ENCODE measurements at regions not wholly inside any gene's neighbourhood (a gene's known extent, or its start where the extent isn't known, plus 50 kb on each side); places are given as distances from the start of the nearest gene placed in this dataset.
A peak's percentile ranks its signal among the peaks of the same experiment; 100 is the strongest.

DNA sequence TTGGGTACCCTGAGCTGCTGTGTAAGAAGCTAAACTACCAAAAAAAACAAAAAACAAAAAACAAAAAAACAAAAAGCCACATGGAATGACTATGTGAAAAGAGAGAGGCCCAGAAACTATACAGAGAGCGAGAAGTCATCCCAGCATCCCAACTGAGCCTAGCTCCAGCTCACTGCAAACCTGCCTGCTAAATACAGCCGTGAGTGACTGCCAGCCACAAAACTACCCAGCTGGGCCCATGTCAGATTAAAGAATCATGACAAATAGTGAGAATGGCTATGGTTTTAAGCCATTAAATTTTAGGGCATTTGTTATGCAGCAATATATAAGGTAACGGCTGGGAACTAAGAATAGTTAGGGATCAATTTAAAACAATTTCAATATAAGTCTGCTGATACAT lies 335.1 kb upstream of the PDE4D start:
- Mint-ChIP-seq H3K4me3 (no peak overlapping the region), H3K36me3 (no peaks in the 10 kb centered on the region), H3K4me1 (no peaks in the 10 kb centered on the region), H3K9me3 (peaks cover 0 to 14% (median 0%) of the 10 kb centered on the region in 5 donors), H3K27ac (no peak overlapping the region), H3K27me3 (no peaks in the 10 kb centered on the region)
- H3K4me1 ChIP-seq (ENCODE audit: insufficient read depth, low read length): no peaks in the 10 kb centered on the region
- H3K27me3 ChIP-seq (ENCODE audit: insufficient read depth, low read length, poor library complexity, severe bottlenecking): no peaks in the 10 kb centered on the region
- no peaks in the 10 kb centered on the region for H3K36me3 ChIP-seq (ENCODE audit: insufficient read depth, low read length)
- ChIA-PET CTCF (no interaction called here), POLR2A (no interaction called here)
- no peaks in the 10 kb centered on the region for H3K9me3 ChIP-seq (ENCODE audit: low read length)
- H3K27ac ChIP-seq (ENCODE audit: low read depth, low read length): no peak overlapping the region
- DNase-seq: no peak
- H3K4me3 ChIP-seq (ENCODE audit: low read length): no peak overlapping the region

DNA sequence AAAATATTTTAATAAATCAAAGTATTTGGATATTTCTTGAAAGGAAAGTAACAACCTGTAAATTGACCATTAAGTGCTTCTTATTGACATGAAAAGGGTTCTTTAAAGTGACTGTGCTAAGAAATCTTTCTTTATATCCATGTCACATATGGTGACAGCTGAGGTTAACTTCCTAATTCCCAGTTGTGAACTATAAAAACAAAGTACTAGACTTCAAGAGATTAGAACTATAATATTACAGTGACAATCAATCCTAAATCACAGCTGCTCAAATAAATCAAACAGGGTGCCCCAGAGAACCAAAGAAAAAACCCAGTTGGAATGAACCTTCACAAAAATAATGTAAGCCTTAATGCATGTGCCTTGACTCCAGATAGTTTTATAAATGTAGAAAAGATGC lies 332.6 kb upstream of the PDE4D start:
- H3K4me1 Mint-ChIP-seq: no peaks in the 10 kb centered on the region
- DNase-seq: no peak
- no peaks in the 10 kb centered on the region for H3K4me1 ChIP-seq (ENCODE audit: insufficient read depth, low read length)
- H3K9me3 ChIP-seq (ENCODE audit: low read length): no peaks in the 10 kb centered on the region
- CTCF ChIA-PET: no interaction called here
- no peaks in the 10 kb centered on the region for H3K27me3 Mint-ChIP-seq
- H3K36me3 Mint-ChIP-seq: no peaks in the 10 kb centered on the region
- H3K36me3 ChIP-seq (ENCODE audit: insufficient read depth, low read length): no peaks in the 10 kb centered on the region
- H3K4me3 Mint-ChIP-seq: no peak overlapping the region
- H3K27me3 ChIP-seq (ENCODE audit: insufficient read depth, low read length, poor library complexity, severe bottlenecking): no peaks in the 10 kb centered on the region
- peaks cover 0 to 24% (median 0%) of the 10 kb centered on the region in 5 donors for H3K9me3 Mint-ChIP-seq
- POLR2A ChIA-PET: no interaction called here
- no peak overlapping the region for H3K4me3 ChIP-seq (ENCODE audit: low read length)
- H3K27ac Mint-ChIP-seq: no peak overlapping the region
- H3K27ac ChIP-seq (ENCODE audit: low read depth, low read length): no peak overlapping the region

DNA sequence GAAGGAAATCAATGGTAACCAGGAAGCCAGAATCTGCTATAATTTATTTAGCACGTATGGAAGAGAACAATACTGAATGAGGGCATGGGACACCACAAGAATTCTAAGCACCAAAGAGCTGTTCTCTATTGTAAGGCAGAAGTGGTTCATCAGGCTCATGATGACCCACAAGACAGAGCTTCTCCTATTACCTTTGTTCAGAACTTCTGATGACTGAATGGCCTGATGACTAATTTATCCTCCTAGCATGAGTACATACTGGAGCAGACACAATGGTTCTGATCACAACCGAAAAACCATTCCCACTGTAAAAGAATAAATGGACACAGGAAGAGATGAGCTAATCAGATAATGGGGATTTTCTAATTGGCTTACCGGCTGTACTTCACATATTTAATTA lies 329.8 kb upstream of the PDE4D start:
- CTCF ChIA-PET: no interaction called here

DNA sequence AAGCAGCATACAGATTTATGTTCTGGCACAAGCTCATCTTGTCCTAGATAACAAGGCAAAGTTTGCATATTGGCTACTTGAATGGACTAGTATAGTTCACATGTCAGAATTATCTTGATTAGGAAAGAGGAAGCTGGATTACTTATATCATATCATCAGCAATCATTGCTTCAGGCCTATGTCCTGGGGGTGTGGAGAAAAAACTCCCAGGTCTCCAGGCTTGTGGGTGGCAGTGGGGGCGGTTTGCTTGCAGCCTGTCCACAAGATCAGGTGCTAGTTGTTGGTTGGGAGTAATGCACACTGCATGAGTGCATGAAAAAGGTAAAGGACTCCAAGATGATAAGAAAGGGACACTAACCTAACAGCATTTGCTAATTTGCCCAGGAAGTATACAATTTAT lies 326.4 kb upstream of the PDE4D start:
- DNase-seq: no peak
- H3K9me3 Mint-ChIP-seq: peaks cover 0 to 33% (median 0%) of the 10 kb centered on the region in 5 donors
- Histone ChIP-seq H3K4me3 (ENCODE audit: low read length) (no peak overlapping the region), H3K27me3 (ENCODE audit: insufficient read depth, low read length, poor library complexity, severe bottlenecking) (no peaks in the 10 kb centered on the region), H3K4me1 (ENCODE audit: insufficient read depth, low read length) (no peaks in the 10 kb centered on the region), H3K27ac (ENCODE audit: low read depth, low read length) (no peak overlapping the region), H3K9me3 (ENCODE audit: low read length) (no peaks in the 10 kb centered on the region), H3K36me3 (ENCODE audit: insufficient read depth, low read length) (no peaks in the 10 kb centered on the region)
- ChIA-PET CTCF (no interaction called here), POLR2A (no interaction called here)
- H3K36me3 Mint-ChIP-seq: no peaks in the 10 kb centered on the region
- H3K27ac Mint-ChIP-seq: no peak overlapping the region
- H3K27me3 Mint-ChIP-seq: no peaks in the 10 kb centered on the region
- no peak overlapping the region for H3K4me3 Mint-ChIP-seq
- no peaks in the 10 kb centered on the region for H3K4me1 Mint-ChIP-seq

More for the DNA sequence above, 329.8 kb upstream of the PDE4D start:
- Histone ChIP-seq H3K4me3 (ENCODE audit: low read length) (no peak overlapping the region), H3K27ac (ENCODE audit: low read depth, low read length) (no peak overlapping the region), H3K27me3 (ENCODE audit: insufficient read depth, low read length, poor library complexity, severe bottlenecking) (no peaks in the 10 kb centered on the region), H3K9me3 (ENCODE audit: low read length) (no peaks in the 10 kb centered on the region), H3K36me3 (ENCODE audit: insufficient read depth, low read length) (no peaks in the 10 kb centered on the region), H3K4me1 (ENCODE audit: insufficient read depth, low read length) (no peaks in the 10 kb centered on the region)
- Mint-ChIP-seq H3K36me3 (no peaks in the 10 kb centered on the region), H3K9me3 (peaks cover 0 to 22% (median 0%) of the 10 kb centered on the region in 5 donors), H3K27me3 (no peaks in the 10 kb centered on the region), H3K27ac (no peak overlapping the region), H3K4me3 (no peak overlapping the region), H3K4me1 (no peaks in the 10 kb centered on the region)
- DNase-seq: no peak
- POLR2A ChIA-PET: no interaction called here

DNA sequence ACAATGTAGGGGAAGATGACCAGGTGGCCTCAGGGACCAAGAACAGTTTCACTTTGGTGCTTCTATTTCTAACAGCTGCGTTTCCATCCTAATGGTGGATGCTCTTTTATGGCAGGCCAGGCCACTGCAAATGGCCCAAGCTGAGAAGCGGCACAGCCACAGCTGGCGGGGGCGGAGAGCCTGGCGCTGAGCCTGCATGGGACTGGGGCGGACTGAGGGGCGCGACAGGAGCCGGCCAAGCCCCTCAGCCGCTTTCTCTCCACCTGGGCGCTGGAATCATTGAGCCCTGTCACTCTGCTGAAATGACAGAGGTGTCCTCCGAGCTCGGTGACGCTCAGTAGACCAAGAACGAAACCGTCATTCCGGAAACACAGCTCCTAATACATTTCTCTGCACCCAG lies 317.3 kb upstream of the PDE4D start:
- Mint-ChIP-seq H3K4me3 (no peak overlapping the region), H3K9me3 (peaks cover 2 to 16% (median 2%) of the 10 kb centered on the region in 5 donors), H3K27me3 (peaks cover 0 to 4% of the 10 kb centered on the region in 2 donors), H3K4me1 (no peaks in the 10 kb centered on the region), H3K36me3 (no peaks in the 10 kb centered on the region), H3K27ac (no peak overlapping the region)
- no peak for DNase-seq
- Histone ChIP-seq H3K4me1 (ENCODE audit: insufficient read depth, low read length) (no peaks in the 10 kb centered on the region), H3K9me3 (ENCODE audit: low read length) (no peaks in the 10 kb centered on the region), H3K4me3 (ENCODE audit: low read length) (no peak overlapping the region), H3K36me3 (ENCODE audit: insufficient read depth, low read length) (no peaks in the 10 kb centered on the region), H3K27ac (ENCODE audit: low read depth, low read length) (no peak overlapping the region), H3K27me3 (ENCODE audit: insufficient read depth, low read length, poor library complexity, severe bottlenecking) (no peaks in the 10 kb centered on the region)
- CTCF ChIA-PET: no interaction called here
- POLR2A ChIA-PET: no interaction called here

DNA sequence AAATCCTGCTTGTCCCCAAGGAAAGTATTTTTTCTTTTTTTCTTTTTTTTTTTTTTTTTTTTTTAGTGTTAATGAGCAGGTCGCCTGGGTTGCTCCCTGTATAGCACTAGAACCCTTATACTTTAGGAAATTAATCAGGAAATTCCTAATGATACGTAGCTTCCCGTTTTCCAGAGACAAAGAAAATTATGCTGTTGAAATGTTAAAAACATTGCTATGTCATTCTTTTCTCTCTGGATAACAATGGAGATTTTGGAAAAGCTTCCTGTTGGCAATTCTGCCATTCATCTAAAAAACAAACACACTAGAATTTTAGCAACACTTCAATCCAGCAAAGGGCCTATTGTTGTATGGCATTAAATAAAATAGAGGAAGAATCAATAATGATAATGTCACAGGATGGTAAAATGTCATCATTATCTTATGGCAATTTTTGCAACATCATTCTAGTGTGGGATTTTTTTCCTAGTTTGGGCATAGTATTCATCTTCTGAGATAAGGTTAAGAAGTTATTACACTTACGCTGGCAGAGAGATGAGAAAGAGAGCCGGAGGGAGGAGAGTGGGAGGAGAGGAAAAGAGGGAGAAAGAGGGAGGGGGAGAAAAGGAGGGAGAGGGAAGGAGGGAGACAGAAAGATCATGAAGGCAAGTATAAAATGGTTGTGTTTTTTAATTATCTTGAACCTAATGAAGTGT lies 315.8 kb upstream of the PDE4D start:
- POLR2A ChIA-PET: no interaction called here
- CTCF ChIA-PET: no interaction called here
- H3K27ac Mint-ChIP-seq: no peak overlapping the region
- DNase-seq: no peak
- peaks cover 0 to 4% of the 10 kb centered on the region in 2 donors for H3K27me3 Mint-ChIP-seq
- no peak overlapping the region for H3K4me3 Mint-ChIP-seq
- no peak overlapping the region for H3K27ac ChIP-seq (ENCODE audit: low read depth, low read length)
- H3K4me3 ChIP-seq (ENCODE audit: low read length): no peak overlapping the region
- H3K27me3 ChIP-seq (ENCODE audit: insufficient read depth, low read length, poor library complexity, severe bottlenecking): no peaks in the 10 kb centered on the region
- H3K4me1 ChIP-seq (ENCODE audit: insufficient read depth, low read length): no peaks in the 10 kb centered on the region
- no peaks in the 10 kb centered on the region for H3K36me3 ChIP-seq (ENCODE audit: insufficient read depth, low read length)
- no peaks in the 10 kb centered on the region for H3K36me3 Mint-ChIP-seq
- peaks cover 2 to 13% (median 2%) of the 10 kb centered on the region in 5 donors for H3K9me3 Mint-ChIP-seq
- no peaks in the 10 kb centered on the region for H3K9me3 ChIP-seq (ENCODE audit: low read length)
- no peaks in the 10 kb centered on the region for H3K4me1 Mint-ChIP-seq

DNA sequence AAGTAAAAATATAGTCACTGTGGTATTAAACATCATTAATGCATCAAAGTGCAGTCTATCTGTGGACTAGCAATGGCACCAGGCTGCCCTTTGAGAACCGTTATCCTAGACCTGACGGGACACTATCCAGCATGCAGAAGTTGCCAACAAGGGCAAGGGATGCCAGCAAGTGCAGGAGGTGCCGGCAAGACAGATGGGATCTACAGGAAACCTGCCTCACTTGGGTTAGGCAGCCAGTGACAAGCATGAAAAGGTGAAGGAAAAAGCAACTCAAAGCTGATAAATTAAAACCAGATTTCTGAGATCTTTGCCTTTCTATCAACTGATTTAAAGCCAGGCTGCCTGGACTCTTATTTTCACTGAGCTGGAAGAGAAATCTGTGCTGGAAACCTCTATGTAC lies 315.2 kb upstream of the PDE4D start:
- Histone ChIP-seq H3K27me3 (ENCODE audit: insufficient read depth, low read length, poor library complexity, severe bottlenecking) (no peaks in the 10 kb centered on the region), H3K4me3 (ENCODE audit: low read length) (no peak overlapping the region), H3K4me1 (ENCODE audit: insufficient read depth, low read length) (no peaks in the 10 kb centered on the region), H3K9me3 (ENCODE audit: low read length) (no peaks in the 10 kb centered on the region), H3K27ac (ENCODE audit: low read depth, low read length) (no peak overlapping the region), H3K36me3 (ENCODE audit: insufficient read depth, low read length) (no peaks in the 10 kb centered on the region)
- no peak for DNase-seq
- Mint-ChIP-seq H3K4me3 (no peak overlapping the region), H3K9me3 (peaks cover 2 to 13% (median 2%) of the 10 kb centered on the region in 5 donors), H3K27ac (peak overlapping the region in 1 of 8 donors; percentile 67), H3K36me3 (no peaks in the 10 kb centered on the region), H3K4me1 (no peaks in the 10 kb centered on the region), H3K27me3 (peaks cover 0 to 4% of the 10 kb centered on the region in 2 donors)
- ChIA-PET POLR2A (no interaction called here), CTCF (no interaction called here)

DNA sequence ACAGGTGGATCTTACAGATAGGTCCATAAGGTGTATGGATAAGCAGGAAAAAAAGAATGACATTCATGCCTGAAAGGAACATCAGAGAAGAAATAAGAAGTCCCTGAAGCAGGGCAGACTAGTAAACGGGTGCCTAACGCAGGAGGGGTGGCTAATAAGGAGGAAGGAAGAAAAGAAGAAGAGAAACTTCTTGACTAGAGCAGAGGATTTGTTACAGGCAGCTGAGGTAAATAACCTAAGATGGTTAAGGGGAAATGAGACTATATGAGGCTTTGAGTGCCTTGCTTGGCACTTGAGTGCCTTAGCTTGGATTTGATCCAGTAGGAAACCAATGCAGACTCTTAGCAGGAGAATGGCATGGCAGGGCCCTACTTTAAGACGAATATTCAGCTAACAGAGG lies 313.5 kb upstream of the PDE4D start:
- no peak for DNase-seq
- Histone ChIP-seq H3K27ac (ENCODE audit: low read depth, low read length) (no peak overlapping the region), H3K4me1 (ENCODE audit: insufficient read depth, low read length) (no peaks in the 10 kb centered on the region), H3K4me3 (ENCODE audit: low read length) (no peak overlapping the region), H3K9me3 (ENCODE audit: low read length) (no peaks in the 10 kb centered on the region), H3K27me3 (ENCODE audit: insufficient read depth, low read length, poor library complexity, severe bottlenecking) (no peaks in the 10 kb centered on the region), H3K36me3 (ENCODE audit: insufficient read depth, low read length) (no peaks in the 10 kb centered on the region)
- Mint-ChIP-seq H3K9me3 (peaks cover 0 to 13% (median 2%) of the 10 kb centered on the region in 5 donors), H3K4me3 (no peak overlapping the region), H3K36me3 (no peaks in the 10 kb centered on the region), H3K4me1 (no peaks in the 10 kb centered on the region), H3K27ac (no peak overlapping the region), H3K27me3 (peaks cover 0 to 1% of the 10 kb centered on the region in 2 donors)
- CTCF ChIA-PET: no interaction called here
- POLR2A ChIA-PET: no interaction called here

DNA sequence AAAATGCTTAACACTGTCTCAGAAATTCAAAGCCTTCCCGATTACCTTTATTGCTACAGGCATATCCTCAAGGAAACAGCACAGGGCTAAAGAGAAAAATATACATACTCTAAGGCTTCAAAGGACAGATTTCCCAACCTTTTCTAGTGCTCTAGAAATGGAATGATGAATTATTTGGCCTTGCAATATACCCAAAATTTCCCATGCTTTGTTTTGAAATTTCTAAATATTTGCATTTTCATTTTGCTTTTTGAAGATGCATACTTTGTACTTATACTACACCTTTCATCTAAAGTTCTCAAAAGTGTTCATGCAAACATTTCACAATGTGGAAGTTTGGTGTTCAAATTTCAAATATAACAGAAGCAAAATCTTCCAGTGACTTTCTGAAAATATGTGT lies 312.7 kb upstream of the PDE4D start:
- POLR2A ChIA-PET: no interaction called here
- CTCF ChIA-PET: no interaction called here
- Mint-ChIP-seq H3K9me3 (peaks cover 0 to 18% (median 2%) of the 10 kb centered on the region in 5 donors), H3K36me3 (no peaks in the 10 kb centered on the region), H3K27ac (no peak overlapping the region), H3K4me1 (no peaks in the 10 kb centered on the region), H3K27me3 (peaks cover 0 to 1% of the 10 kb centered on the region in 2 donors), H3K4me3 (no peak overlapping the region)
- Histone ChIP-seq H3K36me3 (ENCODE audit: insufficient read depth, low read length) (no peaks in the 10 kb centered on the region), H3K27me3 (ENCODE audit: insufficient read depth, low read length, poor library complexity, severe bottlenecking) (no peaks in the 10 kb centered on the region), H3K4me1 (ENCODE audit: insufficient read depth, low read length) (no peaks in the 10 kb centered on the region), H3K9me3 (ENCODE audit: low read length) (no peaks in the 10 kb centered on the region), H3K27ac (ENCODE audit: low read depth, low read length) (no peak overlapping the region), H3K4me3 (ENCODE audit: low read length) (no peak overlapping the region)
- no peak for DNase-seq
